Right atrium auricular region (tissue), 2 donors: ENCODE measurements at regions not wholly inside any gene's neighbourhood (a gene's known extent, or its start where the extent isn't known, plus 50 kb on each side); places are given as distances from the start of the nearest gene placed in this dataset.

Experiments used
- DNase-seq: peaks from one replicate; pipeline ENCODE4 v3.0.0-alpha.2; 2019; ENCODE audit warnings: low spot score
- H3K27ac ChIP-seq, 2 donors: fragments of 200-600 bp; sonication (generic); 1 replicate in 1 of 2; 2 replicates in 1 of 2; pipeline ENCODE4 v1.5.1; 2016 to 2019
- H3K27me3 ChIP-seq, 2 donors: fragments of 200-600 bp; sonication (generic); one replicate each; pipeline versions ENCODE4 v1.5.1 to v1.6.0; 2017 to 2019
- H3K36me3 ChIP-seq: fragments of 200-600 bp; sonication (generic); one replicate; pipeline ENCODE4 v1.5.1; 2016
- H3K4me1 ChIP-seq, 2 donors: fragments of 200-600 bp; sonication (generic); one replicate each; pipeline versions ENCODE4 v1.5.1 to v1.6.0; 2017 to 2019
- H3K4me3 ChIP-seq, 2 donors: fragments of 200-600 bp; sonication (generic); 1 replicate in 1 of 2; 2 replicates in 1 of 2; pipeline ENCODE4 v1.5.1; 2017 to 2019; ENCODE audit warnings: mild to moderate bottlenecking in 1 of 2, moderate library complexity in 1 of 2
- H3K9me3 ChIP-seq, 2 donors: fragments of 200-600 bp; sonication (generic); one replicate each; pipeline ENCODE4 v1.5.1; 2019
- TF ChIP-seq, protein P1 (sequence below), 2 donors: fragments of 200-600 bp; sonication (generic); IDR thresholded peaks; one replicate each; pipeline ENCODE4 v1.5.1; 2019; ENCODE audit warnings: antibody characterized with exemption in 2 of 2

DNA sequence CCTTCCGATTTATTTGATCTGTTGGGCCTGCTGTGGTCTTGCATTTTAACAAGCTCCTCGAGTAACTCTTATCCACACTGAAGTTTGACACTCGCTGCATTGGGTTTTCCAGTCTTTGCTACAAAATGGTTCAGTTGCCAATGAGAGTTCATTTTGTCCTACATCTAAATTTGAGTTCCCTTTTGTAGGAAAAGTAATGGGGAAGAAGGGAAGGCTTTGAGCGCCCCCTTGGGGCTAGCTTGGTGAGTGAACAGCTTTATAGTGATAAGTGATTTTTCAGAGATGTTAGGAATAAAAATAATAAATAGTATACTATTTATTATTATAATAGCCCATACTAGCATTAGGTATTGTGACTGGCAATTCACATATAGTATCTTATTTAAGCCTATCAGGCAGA, 89.9 kb upstream of the GNAQ start:
- H3K27me3 ChIP-seq = no peaks in the 10 kb centered on the region
- TF ChIP-seq, protein P1, sequence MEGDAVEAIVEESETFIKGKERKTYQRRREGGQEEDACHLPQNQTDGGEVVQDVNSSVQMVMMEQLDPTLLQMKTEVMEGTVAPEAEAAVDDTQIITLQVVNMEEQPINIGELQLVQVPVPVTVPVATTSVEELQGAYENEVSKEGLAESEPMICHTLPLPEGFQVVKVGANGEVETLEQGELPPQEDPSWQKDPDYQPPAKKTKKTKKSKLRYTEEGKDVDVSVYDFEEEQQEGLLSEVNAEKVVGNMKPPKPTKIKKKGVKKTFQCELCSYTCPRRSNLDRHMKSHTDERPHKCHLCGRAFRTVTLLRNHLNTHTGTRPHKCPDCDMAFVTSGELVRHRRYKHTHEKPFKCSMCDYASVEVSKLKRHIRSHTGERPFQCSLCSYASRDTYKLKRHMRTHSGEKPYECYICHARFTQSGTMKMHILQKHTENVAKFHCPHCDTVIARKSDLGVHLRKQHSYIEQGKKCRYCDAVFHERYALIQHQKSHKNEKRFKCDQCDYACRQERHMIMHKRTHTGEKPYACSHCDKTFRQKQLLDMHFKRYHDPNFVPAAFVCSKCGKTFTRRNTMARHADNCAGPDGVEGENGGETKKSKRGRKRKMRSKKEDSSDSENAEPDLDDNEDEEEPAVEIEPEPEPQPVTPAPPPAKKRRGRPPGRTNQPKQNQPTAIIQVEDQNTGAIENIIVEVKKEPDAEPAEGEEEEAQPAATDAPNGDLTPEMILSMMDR (IDR thresholded peaks at IDR 0.05) = peak in 1 of 2 donors; percentile 62
- peak; percentile 70 for DNase-seq

DNA sequence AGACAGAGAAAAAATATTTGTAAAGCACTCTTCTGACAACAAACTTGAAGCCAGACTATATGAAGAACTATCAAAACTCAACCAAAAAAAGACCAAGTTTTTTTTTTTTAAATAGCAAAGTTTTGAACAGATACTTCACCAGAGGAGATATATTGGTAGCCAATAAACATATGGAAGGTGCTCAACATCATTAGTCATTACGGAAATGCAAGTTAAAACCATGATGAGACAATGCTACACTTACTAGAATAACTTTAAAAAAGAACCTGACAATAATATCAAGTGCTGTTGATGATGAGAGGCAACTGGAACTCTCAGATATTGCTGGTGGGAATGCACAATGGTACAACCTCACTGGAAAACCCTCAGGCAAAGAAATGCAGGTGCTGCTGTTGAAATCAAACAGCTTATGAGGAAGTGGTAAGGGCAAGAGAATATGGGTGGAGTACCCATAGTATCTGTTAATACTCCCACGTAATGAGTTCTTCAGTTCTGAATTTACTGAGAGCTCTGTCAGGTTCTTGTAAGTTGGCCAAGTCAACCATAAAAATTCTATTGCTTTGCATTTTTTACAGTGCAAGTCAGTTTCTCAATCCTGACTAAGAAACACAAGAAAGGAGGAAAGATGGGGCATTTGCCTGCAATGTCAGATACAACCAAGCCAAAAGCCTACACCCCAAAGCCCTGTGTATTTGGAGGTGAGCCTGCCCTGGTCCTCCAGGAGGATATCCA, 87.3 kb upstream of the GNAQ start:
- H3K4me3 ChIP-seq = no peak overlapping the region
- H3K27ac ChIP-seq = no peak overlapping the region
- TF ChIP-seq, protein P1 (IDR thresholded peaks at IDR 0.05) = no peak
- no peak for DNase-seq
- H3K27me3 ChIP-seq = no peaks in the 10 kb centered on the region
- no peaks in the 10 kb centered on the region for H3K36me3 ChIP-seq
- no peaks in the 10 kb centered on the region for H3K4me1 ChIP-seq
- no peaks in the 10 kb centered on the region for H3K9me3 ChIP-seq

More for the DNA sequence above, 89.9 kb upstream of the GNAQ start:
- Histone ChIP-seq H3K9me3 (no peaks in the 10 kb centered on the region), H3K36me3 (no peaks in the 10 kb centered on the region), H3K4me1 (no peaks in the 10 kb centered on the region), H3K27ac (no peak overlapping the region), H3K4me3 (no peak overlapping the region)

DNA sequence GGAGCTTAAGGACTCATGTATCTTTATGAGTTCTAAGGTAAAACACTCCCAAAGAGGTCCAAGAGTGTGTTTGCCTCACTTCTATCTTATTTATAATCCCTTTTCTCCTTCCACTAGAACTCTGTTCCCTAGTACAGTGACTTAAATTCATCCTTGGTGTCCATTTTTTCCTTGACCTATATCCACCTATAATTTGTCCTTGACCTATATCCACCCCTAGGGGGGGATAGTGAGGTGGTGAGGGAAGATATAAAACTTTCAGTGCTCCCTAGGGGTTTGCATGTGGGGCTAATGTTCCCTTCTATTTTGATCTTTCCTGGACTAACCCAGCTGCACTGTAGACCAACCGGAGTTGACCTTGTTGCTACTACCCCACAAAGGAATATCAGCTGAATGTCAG, 83.5 kb upstream of the GNAQ start:
- TF ChIP-seq, protein P1 (IDR thresholded peaks at IDR 0.05) = no peak
- DNase-seq = no peak
- H3K27me3 ChIP-seq = no peaks in the 10 kb centered on the region
- H3K36me3 ChIP-seq = no peaks in the 10 kb centered on the region
- no peaks in the 10 kb centered on the region for H3K4me1 ChIP-seq
- H3K4me3 ChIP-seq = no peak overlapping the region
- H3K27ac ChIP-seq = no peak overlapping the region
- H3K9me3 ChIP-seq = no peaks in the 10 kb centered on the region

DNA sequence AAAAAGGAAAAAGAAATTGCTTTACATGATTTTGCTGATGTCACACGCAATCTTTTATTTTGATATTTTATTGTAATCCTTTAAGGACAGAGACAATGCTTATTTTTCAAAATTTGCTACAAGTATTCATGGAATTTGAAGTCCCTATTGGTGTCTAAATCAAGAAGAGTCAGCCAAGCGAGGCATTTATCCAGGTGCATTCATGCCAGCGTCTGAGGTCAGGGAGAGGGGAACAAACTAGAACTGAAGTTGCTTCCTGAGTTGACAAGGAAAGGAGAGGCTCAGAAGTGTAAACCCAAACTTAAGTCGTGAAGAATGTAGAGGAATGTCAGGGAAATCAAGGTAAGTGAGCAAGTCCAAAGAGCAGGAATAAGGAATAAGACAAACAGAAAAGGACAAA, 83.0 kb upstream of the GNAQ start:
- H3K4me1 ChIP-seq = no peaks in the 10 kb centered on the region
- no peak for DNase-seq
- H3K9me3 ChIP-seq = no peaks in the 10 kb centered on the region
- no peak overlapping the region for H3K27ac ChIP-seq
- no peaks in the 10 kb centered on the region for H3K36me3 ChIP-seq
- TF ChIP-seq, protein P1 (IDR thresholded peaks at IDR 0.05) = no peak
- no peak overlapping the region for H3K4me3 ChIP-seq
- H3K27me3 ChIP-seq = no peaks in the 10 kb centered on the region

DNA sequence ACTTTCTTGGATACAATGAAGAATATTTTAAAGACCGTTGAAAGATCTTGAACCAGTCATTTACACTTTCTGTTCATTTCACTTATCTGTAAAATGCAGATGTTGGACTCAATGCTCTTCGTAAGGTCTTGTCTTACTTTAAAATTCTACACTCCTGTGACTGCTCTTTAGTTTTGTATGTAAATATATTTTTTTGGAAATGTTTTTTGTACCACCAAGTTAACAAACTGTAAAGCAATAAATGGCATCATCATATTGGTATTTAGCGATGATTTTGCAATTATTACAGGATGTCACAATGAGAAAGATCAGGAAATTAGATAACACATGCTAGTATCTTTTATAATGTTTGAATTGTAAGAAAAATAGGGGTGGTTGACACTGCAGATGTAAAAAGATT, 80.8 kb upstream of the GNAQ start:
- Histone ChIP-seq H3K9me3 (no peaks in the 10 kb centered on the region), H3K36me3 (no peaks in the 10 kb centered on the region), H3K4me1 (no peaks in the 10 kb centered on the region), H3K27ac (no peak overlapping the region), H3K4me3 (no peak overlapping the region), H3K27me3 (no peaks in the 10 kb centered on the region)
- DNase-seq = no peak
- TF ChIP-seq, protein P1 (IDR thresholded peaks at IDR 0.05) = no peak

DNA sequence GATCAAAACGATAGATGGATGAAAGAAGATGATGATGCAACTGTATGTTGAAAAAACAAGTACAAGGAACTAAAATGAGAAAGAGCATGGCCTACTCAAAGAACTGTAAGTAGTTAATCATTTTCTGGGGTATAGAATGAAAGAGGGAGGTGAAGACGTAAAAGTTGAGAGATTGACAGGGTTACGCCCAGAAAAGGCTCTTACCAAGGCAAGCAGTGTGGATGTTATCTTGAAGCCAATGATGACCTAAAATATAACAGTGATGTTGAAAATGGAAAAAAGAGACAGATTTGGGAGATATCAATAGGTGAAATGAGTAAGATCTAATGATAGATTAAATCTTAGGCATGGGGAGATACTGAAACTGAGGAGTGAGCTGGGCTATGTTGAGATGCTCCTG, 80.4 kb upstream of the GNAQ start:
- no peaks in the 10 kb centered on the region for H3K27me3 ChIP-seq

More for the DNA sequence above, 80.4 kb upstream of the GNAQ start:
- no peaks in the 10 kb centered on the region for H3K9me3 ChIP-seq
- no peak for DNase-seq
- H3K4me1 ChIP-seq = no peaks in the 10 kb centered on the region
- TF ChIP-seq, protein P1 (IDR thresholded peaks at IDR 0.05) = no peak
- H3K27ac ChIP-seq = no peak overlapping the region
- no peaks in the 10 kb centered on the region for H3K36me3 ChIP-seq
- H3K4me3 ChIP-seq = no peak overlapping the region
